HG02870 (cell line): ENCODE measurements at regions not wholly inside any gene's neighbourhood (a gene's known extent, or its start where the extent isn't known, plus 50 kb on each side); places are given as distances from the start of the nearest gene placed in this dataset.

ENCODE experiments used
- ATAC-seq: cut with Tn5 transposase; IDR thresholded peaks from one replicate; pipeline ENCODE4 v1.9.1; 2021; ENCODE audit warnings: mild to moderate bottlenecking, moderate library complexity; ENCODE audit not compliant: unreplicated experiment

- ATAC-seq = no peak
Measured at GRCh38 chr12:13597837-13598236, 383.6 kb downstream of the GRIN2B start.

GRCh38 chr12:13597166-13597565, 384.2 kb downstream of the GRIN2B start:
- no peak for ATAC-seq

GRCh38 chr12:13596714-13597113, 384.7 kb downstream of the GRIN2B start:
- ATAC-seq = no peak

- no peak for ATAC-seq
Measured at GRCh38 chr12:13595536-13596443, 385.6 kb downstream of the GRIN2B start.

- no peak for ATAC-seq
Measured at GRCh38 chr12:13594731-13595514, 386.5 kb downstream of the GRIN2B start.

- no peak for ATAC-seq
Measured at GRCh38 chr12:13592063-13592942, 389.1 kb downstream of the GRIN2B start.

- no peak for ATAC-seq
Measured at GRCh38 chr12:13591488-13591887, 389.9 kb downstream of the GRIN2B start.

- ATAC-seq = no peak
Measured at GRCh38 chr12:13591059-13591458, 390.3 kb downstream of the GRIN2B start.

- no peak for ATAC-seq
Measured at GRCh38 chr12:13588574-13588973, 392.0 kb downstream of the EMP1 start.

GRCh38 chr12:13587721-13588390, 391.3 kb downstream of the EMP1 start:
- ATAC-seq = no peak

GRCh38 chr12:13586361-13586760, 389.8 kb downstream of the EMP1 start:
- ATAC-seq = no peak

- ATAC-seq = no peak
Measured at GRCh38 chr12:13584541-13584940, 388.0 kb downstream of the EMP1 start.

- ATAC-seq = no peak
Measured at GRCh38 chr12:13583630-13584029, 387.1 kb downstream of the EMP1 start.

- ATAC-seq = no peak
Measured at GRCh38 chr12:13582421-13582820, 385.9 kb downstream of the EMP1 start.

GRCh38 chr12:13581031-13581430, 384.5 kb downstream of the EMP1 start:
- ATAC-seq = no peak

GRCh38 chr12:13580206-13580605, 383.7 kb downstream of the EMP1 start:
- no peak for ATAC-seq

GRCh38 chr12:13576935-13577500, 380.5 kb downstream of the EMP1 start:
- no peak for ATAC-seq

GRCh38 chr12:13573698-13574321, 377.3 kb downstream of the EMP1 start:
- no peak for ATAC-seq

- ATAC-seq = no peak
Measured at GRCh38 chr12:13571035-13571434, 374.5 kb downstream of the EMP1 start.
